Astrocyte of the cerebellum (primary cell): ENCODE measurements at regions not wholly inside any gene's neighbourhood (a gene's known extent, or its start where the extent isn't known, plus 50 kb on each side); places are given as distances from the start of the nearest gene placed in this dataset.

Experiments
- DNase-seq: peaks from one replicate; pipeline ENCODE4 v3.0.0-alpha.2; 2011; ENCODE audit warnings: low read depth
- H3K4me3 ChIP-seq: 2 replicates; pipeline ENCODE4 v1.5.1; 2011; ENCODE audit warnings: mild to moderate bottlenecking, low read depth, low read length, moderate library complexity
- CTCF ChIP-seq: IDR thresholded peaks from 2 replicates; pipeline ENCODE4 v1.5.1; 2012; ENCODE audit warnings: low read length, low read depth, moderate library complexity, mild to moderate bottlenecking; ENCODE audit errors: missing control alignments
- in situ Hi-C: cut with HindIII; loops from 2 replicates; pipeline ENCODE4 v1.10.0; 2017; ENCODE audit warnings: low sequenced_read_pairs

GRCh38 chr2:111711270-111711669 lies 172.7 kb downstream of the ANAPC1 start:
- TF ChIP-seq CTCF, result no peak
- no peak for DNase-seq
- no peak overlapping the region for H3K4me3 ChIP-seq
- in situ Hi-C loops, result no loop called here

- in situ Hi-C loops, result no loop called here
- H3K4me3 ChIP-seq, result no peak overlapping the region
- TF ChIP-seq CTCF, result no peak
- DNase-seq, result no peak
Measured at GRCh38 chr2:111712361-111712760, 171.6 kb downstream of the ANAPC1 start.

GRCh38 chr2:111712940-111713515 lies 171.0 kb downstream of the ANAPC1 start:
- in situ Hi-C loops, result no loop called here
- no peak for DNase-seq
- no peak for TF ChIP-seq CTCF
- no peak overlapping the region for H3K4me3 ChIP-seq

- in situ Hi-C loops, result no loop called here
- no peak for TF ChIP-seq CTCF
- no peak for DNase-seq
- H3K4me3 ChIP-seq, result no peak overlapping the region
Measured at GRCh38 chr2:111715987-111716904, 167.7 kb downstream of the ANAPC1 start.

- no peak overlapping the region for H3K4me3 ChIP-seq
- no peak for TF ChIP-seq CTCF
- in situ Hi-C loops, result no loop called here
- no peak for DNase-seq
Measured at GRCh38 chr2:111716905-111717775, 166.9 kb downstream of the ANAPC1 start.
